ENCODE measurements at regions not wholly inside any gene's neighbourhood (a gene's known extent, or its start where the extent isn't known, plus 50 kb on each side); places are given as distances from the start of the nearest gene placed in this dataset.

- TF ChIP-seq SIN3A (IDR thresholded peaks at IDR 0.05; ENCODE audit: borderline replicate concordance, insufficient read depth, low read length) (no peak), TAF1 (IDR thresholded peaks at IDR 0.05; ENCODE audit: borderline replicate concordance, insufficient read depth, low read length) (no peak), FOXP2 (optimal IDR thresholded peaks at IDR 0.05; ENCODE audit: borderline replicate concordance, extremely low read depth, extremely low read length, insufficient read depth) (no peak), POLR2AphosphoS5 (IDR thresholded peaks at IDR 0.05; ENCODE audit: low read depth, low read length) (no peak), REST (IDR thresholded peaks at IDR 0.05; ENCODE audit: insufficient read depth in 1 of 2, low read depth in 2 of 2, low read length in 2 of 2) (no peak)
Observed at GRCh38 chr2:22691666-22692065, 693.3 kb upstream of the KLHL29 start.

GRCh38 chr2:22692746-22693145, 692.2 kb upstream of the KLHL29 start:
- TF ChIP-seq SIN3A (IDR thresholded peaks at IDR 0.05; ENCODE audit: borderline replicate concordance, insufficient read depth, low read length) (no peak), REST (IDR thresholded peaks at IDR 0.05; ENCODE audit: insufficient read depth in 1 of 2, low read depth in 2 of 2, low read length in 2 of 2) (no peak), FOXP2 (optimal IDR thresholded peaks at IDR 0.05; ENCODE audit: borderline replicate concordance, extremely low read depth, extremely low read length, insufficient read depth) (no peak), POLR2AphosphoS5 (IDR thresholded peaks at IDR 0.05; ENCODE audit: low read depth, low read length) (no peak), TAF1 (IDR thresholded peaks at IDR 0.05; ENCODE audit: borderline replicate concordance, insufficient read depth, low read length) (no peak)

GRCh38 chr2:22694300-22694699, 690.7 kb upstream of the KLHL29 start:
- no peak for TF ChIP-seq FOXP2 (optimal IDR thresholded peaks at IDR 0.05; ENCODE audit: borderline replicate concordance, extremely low read depth, extremely low read length, insufficient read depth)
- TF ChIP-seq TAF1 (IDR thresholded peaks at IDR 0.05; ENCODE audit: borderline replicate concordance, insufficient read depth, low read length), result no peak
- TF ChIP-seq SIN3A (IDR thresholded peaks at IDR 0.05; ENCODE audit: borderline replicate concordance, insufficient read depth, low read length), result no peak
- no peak for TF ChIP-seq REST (IDR thresholded peaks at IDR 0.05; ENCODE audit: insufficient read depth in 1 of 2, low read depth in 2 of 2, low read length in 2 of 2)
- no peak for TF ChIP-seq POLR2AphosphoS5 (IDR thresholded peaks at IDR 0.05; ENCODE audit: low read depth, low read length)

GRCh38 chr2:22694856-22695255, 690.1 kb upstream of the KLHL29 start:
- TF ChIP-seq FOXP2 (optimal IDR thresholded peaks at IDR 0.05; ENCODE audit: borderline replicate concordance, extremely low read depth, extremely low read length, insufficient read depth) (no peak), TAF1 (IDR thresholded peaks at IDR 0.05; ENCODE audit: borderline replicate concordance, insufficient read depth, low read length) (no peak), POLR2AphosphoS5 (IDR thresholded peaks at IDR 0.05; ENCODE audit: low read depth, low read length) (no peak), REST (IDR thresholded peaks at IDR 0.05; ENCODE audit: insufficient read depth in 1 of 2, low read depth in 2 of 2, low read length in 2 of 2) (no peak), SIN3A (IDR thresholded peaks at IDR 0.05; ENCODE audit: borderline replicate concordance, insufficient read depth, low read length) (no peak)

Data from PFSK-1 (cell line).